Keratinocyte (primary cell): ENCODE measurements at regions not wholly inside any gene's neighbourhood (a gene's known extent, or its start where the extent isn't known, plus 50 kb on each side); places are given as distances from the start of the nearest gene placed in this dataset.

Source experiments
- DNase-seq: peaks from one replicate; pipeline ENCODE4 v3.0.0-alpha.2; 2011; ENCODE audit warnings: low read depth, missing footprints, low spot score
- FAIRE-seq: peaks from 2 replicates; lab custom pipeline; 2011; peaks lifted over from hg19 to GRCh38; lab: Jason Lieb, UNC
- H2AFZ ChIP-seq: 2 replicates; pipeline ENCODE4 v1.6.0; 2012; ENCODE audit warnings: low read length, control low read depth, inconsistent platforms; ENCODE audit not compliant: control insufficient read depth
- H3K27ac ChIP-seq: 2 replicates; pipeline ENCODE4 v1.5.1; 2011; ENCODE audit warnings: low read length; ENCODE audit not compliant: control insufficient read depth, insufficient read depth
- H3K27me3 ChIP-seq: 3 replicates; pipeline ENCODE4 v1.6.0; 2011; ENCODE audit warnings: low read length; ENCODE audit not compliant: control insufficient read depth, insufficient read depth; ENCODE audit errors: extremely low read depth
- H3K36me3 ChIP-seq, 2 experiments: 2 replicates in 1 of 2; 3 replicates in 1 of 2; pipeline ENCODE4 v1.5.1; 2011; ENCODE audit warnings: low read length in 2 of 2, mild to moderate bottlenecking in 1 of 2; ENCODE audit not compliant: control insufficient read depth in 2 of 2, insufficient read depth in 2 of 2; ENCODE audit errors: extremely low read depth in 1 of 2
- H3K4me1 ChIP-seq: 3 replicates; pipeline ENCODE4 v1.5.1; 2011; ENCODE audit warnings: low read length; ENCODE audit not compliant: control insufficient read depth, insufficient read depth; ENCODE audit errors: extremely low read depth
- H3K4me2 ChIP-seq: 3 replicates; pipeline ENCODE4 v1.6.0; 2011; ENCODE audit warnings: low read depth, low read length; ENCODE audit not compliant: control insufficient read depth, insufficient read depth; ENCODE audit errors: extremely low read depth
- H3K4me3 ChIP-seq, 3 experiments: fragments of 200-600 bp in 1 of 3; sonication (generic) in 1 of 3; 2 replicates in 2 of 3; 3 replicates in 1 of 3; pipeline ENCODE4 v1.5.1; 2011 to 2016; ENCODE audit warnings: low read length in 3 of 3, mild to moderate bottlenecking in 3 of 3, control low read depth in 2 of 3, inconsistent platforms in 1 of 3, low read depth in 1 of 3, mixed read lengths in 1 of 3, mixed run types in 1 of 3, moderate library complexity in 1 of 3; ENCODE audit not compliant: control insufficient read depth in 2 of 3, insufficient read depth in 2 of 3; ENCODE audit errors: extremely low read depth in 1 of 3
- H3K79me2 ChIP-seq: 2 replicates; pipeline ENCODE4 v1.6.0; 2012; ENCODE audit warnings: low read length; ENCODE audit not compliant: control insufficient read depth, insufficient read depth
- H3K9ac ChIP-seq: 3 replicates; pipeline ENCODE4 v1.6.0; 2011; ENCODE audit warnings: low read length; ENCODE audit not compliant: control insufficient read depth, insufficient read depth; ENCODE audit errors: extremely low read depth
- H3K9me1 ChIP-seq: 3 replicates; pipeline ENCODE4 v1.6.0; 2011; ENCODE audit warnings: low read length; ENCODE audit not compliant: control insufficient read depth, insufficient read depth; ENCODE audit errors: extremely low read depth
- H3K9me3 ChIP-seq: 2 replicates; pipeline ENCODE4 v1.5.1; 2012; ENCODE audit warnings: low read depth, low read length; ENCODE audit not compliant: control insufficient read depth
- H4K20me1 ChIP-seq: 3 replicates; pipeline ENCODE4 v1.6.0; 2011; ENCODE audit warnings: low read length; ENCODE audit not compliant: control insufficient read depth, insufficient read depth; ENCODE audit errors: extremely low read depth
- CTCF ChIP-seq, 3 experiments: IDR thresholded peaks in 1 of 3; conservative IDR thresholded peaks in 1 of 3; optimal IDR thresholded peaks in 1 of 3; 2 replicates in 2 of 3; 3 replicates in 1 of 3; pipeline versions ENCODE3 to v1.5.1; 2011; ENCODE audit warnings: low read length in 3 of 3, mild to moderate bottlenecking in 3 of 3, moderate library complexity in 2 of 3, control low read depth in 1 of 3, inconsistent platforms in 1 of 3; ENCODE audit not compliant: insufficient read depth in 2 of 3; ENCODE audit errors: extremely low read depth in 1 of 3
- EZH2 ChIP-seq: IDR thresholded peaks from one replicate; pipeline ENCODE4 v1.6.1; 2012; ENCODE audit warnings: inconsistent platforms, mild to moderate bottlenecking, low read length, moderate library complexity
- dilution Hi-C: fragments of 300-500 bp; cut with MboI; formaldehyde crosslinking; loops from one replicate; pipeline ENCODE4 v1.7.0; 2020; ENCODE audit warnings: low sequenced_read_pairs; ENCODE audit not compliant: extremely low pct_ligation_motif_present

GRCh38 chr1:209063767-209064659 is 519.5 kb upstream of the CAMK1G start:
- no peaks in the 10 kb centered on the region for H3K79me2 ChIP-seq
- no peaks in the 10 kb centered on the region for H4K20me1 ChIP-seq
- H3K4me2 ChIP-seq, result no peak overlapping the region
- no peak for TF ChIP-seq EZH2
- TF ChIP-seq CTCF (optimal IDR thresholded peaks at IDR 0.05 in 1 of 3, IDR thresholded peaks at IDR 0.05 in 1 of 3, conservative IDR thresholded peaks at IDR 0.05 in 1 of 3; ENCODE audit: extremely low read depth in 1 of 3, insufficient read depth in 2 of 3, low read length in 3 of 3), result no peak
- H3K9me3 ChIP-seq, result no peaks in the 10 kb centered on the region
- no peaks in the 10 kb centered on the region for H3K36me3 ChIP-seq
- H3K9ac ChIP-seq, result no peak overlapping the region
- H3K27me3 ChIP-seq, result no peaks in the 10 kb centered on the region
- peaks cover 9% of the 10 kb centered on the region for H3K4me1 ChIP-seq
- FAIRE-seq (no peak), DNase-seq (no peak)
- dilution Hi-C loops, result no loop called here
- H3K9me1 ChIP-seq, result no peaks in the 10 kb centered on the region
- no peak overlapping the region for H3K27ac ChIP-seq
- no peak overlapping the region for H2AFZ ChIP-seq
- H3K4me3 ChIP-seq, result no peak overlapping the region

GRCh38 chr1:209064850-209065706 is 518.4 kb upstream of the CAMK1G start:
- no peaks in the 10 kb centered on the region for H3K9me3 ChIP-seq
- H3K4me3 ChIP-seq, result no peak overlapping the region
- no peak overlapping the region for H3K4me2 ChIP-seq
- H2AFZ ChIP-seq, result no peak overlapping the region
- no peaks in the 10 kb centered on the region for H3K27me3 ChIP-seq
- H3K9ac ChIP-seq, result no peak overlapping the region
- TF ChIP-seq CTCF (optimal IDR thresholded peaks at IDR 0.05 in 1 of 3, IDR thresholded peaks at IDR 0.05 in 1 of 3, conservative IDR thresholded peaks at IDR 0.05 in 1 of 3; ENCODE audit: extremely low read depth in 1 of 3, insufficient read depth in 2 of 3, low read length in 3 of 3) (no peak), EZH2 (no peak)
- DNase-seq, result no peak
- no peaks in the 10 kb centered on the region for H3K9me1 ChIP-seq
- peaks cover 9% of the 10 kb centered on the region for H3K4me1 ChIP-seq
- FAIRE-seq, result no peak
- H3K27ac ChIP-seq, result no peak overlapping the region
- dilution Hi-C loops, result no loop called here
- H4K20me1 ChIP-seq, result no peaks in the 10 kb centered on the region
- H3K36me3 ChIP-seq, result no peaks in the 10 kb centered on the region
- H3K79me2 ChIP-seq, result no peaks in the 10 kb centered on the region
